GM19043 (cell line): ENCODE measurements at regions not wholly inside any gene's neighbourhood (a gene's known extent, or its start where the extent isn't known, plus 50 kb on each side); places are given as distances from the start of the nearest gene placed in this dataset.
"Not testable (repeated sequence)": the region's sequence is repeated elsewhere in the genome, so short reads cannot be mapped to it uniquely, and the experiment has no call there.

ENCODE experiments used
- ATAC-seq: cut with Tn5 transposase; IDR thresholded peaks from one replicate; pipeline ENCODE4 v1.9.1; 2021; ENCODE audit warnings: low read depth; ENCODE audit not compliant: unreplicated experiment

DNA sequence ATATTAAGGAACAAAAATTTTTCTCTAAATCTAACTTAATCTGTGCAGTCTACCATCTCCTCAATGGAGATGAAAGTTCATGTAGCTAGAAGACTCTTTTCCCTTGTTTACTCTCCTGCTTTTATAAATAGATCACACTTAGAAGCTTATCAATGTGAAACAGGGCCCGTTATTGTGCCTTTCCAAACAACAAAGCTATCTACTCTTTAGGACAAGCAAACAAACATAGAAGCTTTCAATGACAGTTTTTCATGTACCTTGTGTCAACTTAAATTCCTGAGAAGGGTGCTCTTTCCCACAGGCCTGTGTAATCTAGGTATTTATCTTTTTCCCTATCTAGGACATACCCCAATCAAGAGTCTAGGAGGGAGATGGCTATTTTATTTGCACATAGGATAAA, 247.8 kb upstream of the CWC22 start:
- no peak for ATAC-seq

DNA sequence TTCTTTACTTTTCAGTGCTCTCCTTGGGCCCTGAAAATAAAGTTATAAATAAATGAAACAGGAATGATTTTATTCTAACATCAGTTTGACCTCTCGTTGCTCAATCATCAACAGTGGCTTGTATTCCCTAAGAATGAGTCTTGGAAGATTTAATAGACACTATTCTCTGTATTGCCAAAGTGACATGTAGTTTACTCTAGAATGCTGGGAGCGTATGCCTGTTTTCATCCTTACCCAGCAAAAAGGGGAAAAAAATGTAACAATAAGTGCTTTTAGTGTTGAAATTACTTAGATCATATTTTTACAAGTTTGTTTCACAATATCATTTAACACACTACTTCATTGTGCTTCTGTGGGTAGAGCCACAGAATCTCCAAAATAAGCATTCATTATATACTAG, 240.6 kb upstream of the CWC22 start:
- ATAC-seq: no peak

DNA sequence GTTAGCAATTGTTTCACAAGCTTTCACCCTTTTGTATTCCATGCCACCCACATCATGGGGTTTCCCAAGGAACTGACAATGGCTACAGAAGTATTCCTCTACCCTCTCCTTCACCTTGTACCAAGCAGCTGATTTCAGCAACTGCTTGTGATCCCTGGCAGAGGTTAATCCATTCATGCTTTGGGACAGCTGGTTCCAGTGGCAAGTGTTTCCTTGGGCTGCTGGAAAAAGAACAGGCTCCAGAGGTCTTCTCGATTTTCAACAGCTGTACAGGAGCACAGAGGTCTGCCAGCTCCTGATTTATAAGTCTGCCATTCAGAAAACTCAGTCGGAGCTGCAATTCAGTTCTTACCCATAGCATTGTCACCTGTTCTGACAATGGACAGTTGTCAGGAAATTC, 239.2 kb upstream of the CWC22 start:
- no peak for ATAC-seq

DNA sequence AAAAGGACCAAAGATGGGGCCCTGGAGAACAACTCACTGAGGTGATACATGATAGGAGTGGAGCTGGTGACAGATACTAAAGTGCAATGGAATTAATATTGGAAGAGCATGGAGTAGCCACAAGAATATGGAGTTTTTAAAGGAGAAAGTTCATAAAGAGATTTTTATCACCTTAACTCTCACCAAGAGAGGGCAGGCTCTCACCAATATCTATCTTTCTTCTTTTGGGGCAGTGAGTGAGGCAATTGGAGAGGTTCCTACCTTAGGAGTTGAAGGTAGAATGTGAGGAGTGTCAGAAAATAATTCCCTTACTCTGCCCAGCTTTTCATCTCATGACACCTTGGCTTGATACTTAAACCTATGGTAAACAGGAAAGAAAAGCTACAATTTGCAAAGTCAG, 233.7 kb upstream of the CWC22 start:
- ATAC-seq: no peak

DNA sequence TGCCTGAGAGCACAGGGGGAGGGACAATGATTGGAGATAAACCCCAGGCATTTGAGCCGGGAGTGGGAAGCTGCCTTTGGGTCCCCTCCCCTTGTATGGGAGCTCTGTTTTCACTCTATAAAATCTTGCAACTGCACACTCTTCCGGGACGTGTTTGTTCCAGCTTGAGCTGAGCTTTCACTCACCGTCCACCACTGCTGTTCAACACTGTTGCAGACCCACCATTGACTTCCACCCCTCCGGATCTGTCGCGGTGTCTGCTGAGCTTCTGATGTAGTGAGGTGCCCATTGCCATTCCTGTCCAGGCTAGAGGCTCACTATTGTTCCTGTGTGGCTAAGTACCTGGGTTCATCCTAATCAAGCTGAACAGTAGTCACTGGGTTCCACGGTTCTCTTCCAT, 231.6 kb upstream of the CWC22 start:
- no peak for ATAC-seq

DNA sequence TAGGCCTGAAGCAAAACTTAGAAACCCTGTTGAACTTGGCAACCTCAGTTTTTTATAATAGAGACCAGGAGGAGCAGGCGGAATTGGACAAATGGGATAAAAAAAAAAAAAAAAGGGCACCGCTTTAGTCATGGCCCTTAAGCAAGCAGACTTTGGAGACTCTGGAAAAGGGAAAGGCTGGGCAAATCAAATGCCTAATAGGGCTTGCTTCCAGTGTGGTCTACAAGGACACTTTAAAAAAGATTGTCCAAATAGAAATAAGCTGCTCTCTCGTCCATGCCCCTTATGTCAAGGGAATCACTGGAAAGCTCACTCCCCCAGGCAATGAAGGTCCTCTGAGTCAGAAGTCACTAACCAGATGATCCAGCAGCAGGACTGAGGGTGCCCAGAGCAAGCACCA, 229.0 kb upstream of the CWC22 start:
- ATAC-seq: not testable (repeated sequence)

DNA sequence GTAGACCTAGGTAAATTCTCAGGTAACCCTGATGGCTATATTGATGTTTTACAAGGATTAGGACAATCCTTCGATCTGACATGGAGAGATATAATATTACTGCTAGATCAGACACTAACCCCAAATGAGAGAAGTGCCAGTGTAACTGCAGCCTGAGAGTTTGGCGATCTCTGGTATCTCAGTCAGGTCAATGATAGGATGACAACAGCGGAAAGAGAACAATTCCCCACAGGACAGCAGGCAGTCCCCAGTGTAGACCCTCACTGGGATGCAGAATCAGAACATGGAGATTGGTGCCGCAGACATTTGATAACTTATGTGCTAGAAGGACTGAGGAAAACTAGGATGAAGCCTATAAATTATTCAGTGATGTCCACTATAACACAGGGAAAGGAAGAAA, 228.4 kb upstream of the CWC22 start:
- not testable (repeated sequence) for ATAC-seq

DNA sequence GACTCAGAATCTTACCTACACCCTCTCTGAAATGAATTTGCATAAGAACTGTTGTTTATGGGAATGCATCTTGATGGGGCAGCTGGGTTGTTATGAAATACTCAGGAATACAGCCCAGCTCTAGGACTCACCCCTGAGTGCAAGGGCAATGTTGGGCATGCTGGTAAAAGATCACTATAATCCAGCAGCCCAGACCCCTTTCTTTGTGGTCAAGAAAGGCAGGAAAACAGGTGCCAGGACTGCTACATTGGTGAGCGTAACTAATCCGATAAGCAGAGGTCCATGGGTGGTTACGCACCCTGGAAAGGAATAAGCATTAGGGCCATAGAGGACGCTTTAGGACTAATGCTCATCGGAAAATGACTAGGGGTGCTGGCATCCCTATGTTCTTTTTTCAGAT, 227.9 kb upstream of the CWC22 start:
- ATAC-seq: not testable (repeated sequence)

DNA sequence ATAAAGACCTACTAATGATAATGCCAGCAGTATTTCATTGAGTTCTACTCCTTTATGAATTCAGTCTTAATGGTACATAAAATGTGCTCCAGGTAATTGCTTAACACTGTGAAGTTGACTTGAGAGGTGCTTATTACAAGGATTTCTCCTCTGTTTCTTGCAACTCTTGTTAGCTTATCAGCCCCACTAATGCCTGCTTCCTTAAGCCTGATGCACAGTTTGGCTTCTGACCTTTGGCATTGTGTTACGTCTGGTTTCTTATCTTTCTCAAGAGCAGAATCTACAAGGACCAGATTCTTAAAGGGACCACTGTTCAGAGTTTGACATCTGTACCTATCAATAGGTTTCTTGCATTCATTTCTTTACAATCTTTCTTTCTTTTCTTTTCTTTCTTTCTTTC, 223.9 kb upstream of the CWC22 start:
- ATAC-seq: no peak

DNA sequence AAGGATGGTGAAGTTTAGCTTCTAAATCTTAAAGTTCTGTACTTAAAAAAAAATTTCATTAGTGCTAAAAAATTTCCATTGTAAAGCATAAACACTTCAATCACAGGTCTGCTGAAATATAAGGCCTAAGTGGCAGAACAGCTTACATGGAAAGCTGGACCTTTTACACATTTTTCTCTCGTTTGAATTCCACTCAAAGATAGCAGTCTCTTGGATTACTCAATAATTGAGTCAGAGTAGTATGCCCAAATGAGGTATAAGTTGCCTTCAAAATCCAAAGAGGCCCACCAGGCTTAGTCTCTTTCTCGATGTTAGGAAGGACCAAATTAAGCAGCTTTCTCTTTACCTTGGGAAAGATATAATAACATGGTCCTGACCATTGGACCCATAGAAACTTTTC, 220.4 kb upstream of the CWC22 start:
- no peak for ATAC-seq

DNA sequence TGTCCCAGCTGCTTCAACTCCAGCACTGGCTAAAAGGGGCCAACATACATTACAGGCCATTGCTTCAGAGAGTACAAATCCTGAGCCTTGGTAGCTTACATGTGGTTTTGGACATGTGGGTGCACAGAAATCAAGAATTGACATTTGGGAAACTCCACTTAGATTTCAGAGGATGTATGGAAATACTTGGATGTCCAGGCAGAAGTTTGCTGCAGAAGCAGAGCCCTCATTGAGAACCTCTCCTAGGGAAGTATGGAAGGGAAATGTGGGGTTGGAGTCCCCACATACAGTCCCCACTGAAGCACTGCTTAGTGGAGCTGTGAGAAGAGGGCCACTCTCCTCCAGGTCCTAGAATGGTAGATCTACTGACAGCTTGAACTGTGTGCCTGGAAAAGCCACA, 218.0 kb upstream of the CWC22 start:
- ATAC-seq: no peak

DNA sequence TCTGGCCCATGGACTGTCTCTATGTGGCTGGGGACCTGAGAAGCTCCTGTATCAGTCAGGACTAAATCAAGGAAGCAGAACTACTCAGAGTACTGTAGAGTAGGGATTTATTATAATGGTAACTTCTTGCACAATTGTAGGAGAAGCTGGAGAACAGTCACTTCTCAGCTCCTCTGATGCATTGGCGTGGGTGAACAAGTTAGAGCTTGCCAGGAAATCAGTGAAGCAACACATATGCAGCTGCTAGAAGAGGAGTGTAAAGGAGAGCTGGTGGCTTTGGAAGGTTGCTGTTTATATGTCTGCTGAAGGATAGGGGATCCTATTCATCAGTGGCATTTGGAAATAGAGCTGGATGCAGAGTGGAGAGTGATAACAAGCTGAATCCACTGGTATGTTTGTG, 215.5 kb upstream of the CWC22 start:
- ATAC-seq: no peak

DNA sequence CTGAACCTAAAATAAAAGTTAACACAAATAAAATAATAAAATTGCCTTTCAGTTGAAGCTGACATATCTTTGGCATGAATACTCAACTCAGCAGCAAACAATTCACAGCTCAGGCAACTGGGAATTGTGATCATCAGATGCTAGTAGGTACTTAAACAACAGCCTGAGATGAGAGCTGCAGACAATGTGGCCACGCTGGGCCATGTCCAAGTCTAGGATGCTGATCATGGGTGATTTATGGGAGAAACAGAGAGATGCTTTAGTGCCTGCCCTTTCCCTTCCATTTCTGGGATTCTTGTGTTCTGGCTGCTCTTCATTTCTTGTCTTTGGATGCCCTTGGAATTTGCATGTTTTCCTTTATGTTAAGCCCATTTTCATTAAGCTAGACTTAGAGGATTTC, 212.4 kb upstream of the CWC22 start:
- no peak for ATAC-seq

DNA sequence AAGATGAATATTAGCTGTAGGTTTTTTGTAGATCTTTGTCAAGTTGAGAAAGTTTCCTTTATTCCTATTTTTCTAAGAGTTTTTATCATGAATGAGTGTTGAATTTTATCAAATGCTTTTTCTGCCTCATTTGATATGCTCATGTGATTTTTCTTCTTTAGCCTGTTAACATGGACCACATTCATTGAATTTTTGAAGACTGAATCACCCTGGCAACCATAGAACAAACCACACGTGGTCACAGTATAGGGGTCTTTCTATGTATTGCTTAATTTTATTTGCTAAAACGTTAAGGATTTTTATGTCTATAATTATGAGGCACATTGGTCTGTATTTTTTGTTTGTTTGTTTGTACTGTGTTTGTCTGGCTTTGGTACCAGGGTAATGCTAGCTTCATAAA, 201.7 kb upstream of the CWC22 start:
- ATAC-seq: no peak

DNA sequence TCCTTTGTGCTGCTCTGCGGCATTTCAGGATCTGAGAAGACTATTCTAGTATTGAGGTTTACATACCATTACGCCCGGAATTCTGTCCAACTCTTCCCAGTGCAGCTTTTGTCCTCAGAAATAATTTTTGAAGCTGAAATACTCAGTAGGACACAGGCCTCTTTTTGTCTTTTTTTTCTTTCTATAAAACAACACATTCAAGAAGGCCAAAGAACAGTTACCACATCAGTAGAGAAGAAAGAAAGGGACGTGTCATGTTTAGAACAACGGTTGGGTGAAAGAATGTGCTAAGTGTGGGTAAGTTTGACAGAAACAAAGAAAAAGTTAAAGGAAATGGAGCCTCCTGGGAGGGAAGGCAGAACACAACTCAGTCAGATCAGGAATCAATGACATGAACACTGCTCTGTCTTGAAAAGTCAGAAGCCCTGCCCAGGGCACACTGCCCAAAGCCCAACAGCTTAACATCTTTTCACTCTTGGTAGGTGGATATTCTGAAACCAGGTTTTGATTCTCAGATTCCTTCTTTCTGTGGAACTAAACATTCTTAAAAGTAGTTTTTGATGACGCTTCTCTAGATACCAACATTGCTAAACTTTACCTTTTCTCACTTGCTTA, 198.6 kb upstream of the CWC22 start:
- no peak for ATAC-seq

DNA sequence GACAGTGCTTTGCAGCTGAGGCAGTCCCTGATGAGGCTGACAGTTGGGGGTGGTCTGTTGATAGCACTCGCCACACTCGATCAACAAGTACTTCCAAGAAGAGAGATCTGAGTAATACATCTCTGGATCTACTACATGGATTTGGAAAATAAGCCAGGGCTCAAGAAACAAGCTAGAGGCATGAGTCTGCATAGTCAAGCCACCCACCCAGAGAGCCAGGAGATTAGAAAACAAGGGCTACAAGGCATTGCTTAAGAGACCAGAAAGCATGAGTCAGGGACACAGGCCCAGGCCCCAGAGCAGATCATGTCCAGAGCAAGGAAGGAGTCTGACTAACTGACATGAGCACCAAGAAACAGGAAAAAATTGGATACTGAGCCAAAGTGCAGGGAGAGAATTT, 196.9 kb upstream of the CWC22 start:
- ATAC-seq: no peak

DNA sequence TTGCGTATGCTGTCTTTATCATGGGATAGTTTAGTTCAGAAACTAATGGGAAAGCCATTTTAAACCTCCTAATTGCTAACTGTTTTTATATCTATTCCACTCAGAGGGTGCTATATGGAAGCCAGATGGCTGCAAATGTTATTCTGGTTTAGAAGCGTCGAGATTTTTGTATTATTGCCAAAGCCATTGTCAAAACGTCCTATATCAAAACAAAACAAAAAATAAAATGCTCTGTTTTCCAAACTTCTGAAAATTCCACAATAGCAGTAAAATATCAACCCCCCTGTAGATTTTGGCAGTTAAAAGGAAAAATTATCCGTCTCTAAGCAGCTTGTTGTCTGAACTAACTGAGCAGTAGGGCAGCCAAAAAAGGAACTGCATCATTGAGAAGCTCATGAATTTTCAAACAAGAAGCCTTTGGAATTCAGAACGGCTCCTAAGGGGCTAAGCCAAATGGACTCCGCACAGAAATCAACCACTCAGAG, 195.4 kb upstream of the CWC22 start:
- no peak for ATAC-seq

DNA sequence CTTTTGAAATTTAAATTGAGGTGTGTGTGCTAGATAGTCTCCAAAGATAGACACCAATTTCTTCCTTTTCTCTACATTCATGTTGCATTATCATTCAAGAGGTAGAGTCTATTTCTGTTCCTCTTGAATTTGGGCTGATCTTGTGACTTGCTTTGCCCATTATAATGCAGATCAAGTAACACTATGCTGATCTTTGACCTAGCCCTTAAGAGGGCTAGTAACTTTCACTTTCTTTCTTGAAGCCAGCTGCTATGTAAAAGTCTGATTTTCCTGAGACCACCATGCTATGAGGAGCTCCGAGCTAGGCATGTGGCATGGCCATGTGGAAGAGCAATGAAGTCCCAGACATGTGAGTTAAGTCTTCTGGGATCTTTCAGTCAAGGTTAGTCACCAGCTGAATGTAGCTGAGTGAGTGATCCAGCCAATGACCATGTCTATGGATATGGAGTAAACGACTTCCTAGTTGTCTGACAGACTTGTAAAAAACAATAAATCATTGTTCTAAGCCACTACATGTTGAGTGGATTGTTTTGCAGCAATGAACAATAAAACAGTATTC, 189.4 kb upstream of the CWC22 start:
- no peak for ATAC-seq

DNA sequence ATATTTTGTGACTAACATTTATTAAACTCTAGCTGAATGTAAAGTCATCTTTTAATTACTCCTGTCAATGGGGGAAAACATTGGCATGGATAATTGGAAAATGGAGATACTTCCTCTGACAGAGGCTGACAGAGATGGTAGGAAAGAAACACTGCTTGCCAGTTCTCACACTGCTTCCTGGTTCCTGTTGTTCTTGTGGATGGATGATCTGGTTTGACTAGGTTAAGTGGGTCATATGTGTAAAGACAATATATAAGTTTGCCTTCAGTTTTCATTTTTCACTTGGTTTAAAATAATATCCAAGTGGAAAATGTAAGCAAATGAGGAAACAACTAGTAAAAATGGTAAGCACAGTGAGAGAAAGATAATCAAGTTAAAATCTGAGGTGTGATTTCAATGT, 188.8 kb upstream of the CWC22 start:
- no peak for ATAC-seq

DNA sequence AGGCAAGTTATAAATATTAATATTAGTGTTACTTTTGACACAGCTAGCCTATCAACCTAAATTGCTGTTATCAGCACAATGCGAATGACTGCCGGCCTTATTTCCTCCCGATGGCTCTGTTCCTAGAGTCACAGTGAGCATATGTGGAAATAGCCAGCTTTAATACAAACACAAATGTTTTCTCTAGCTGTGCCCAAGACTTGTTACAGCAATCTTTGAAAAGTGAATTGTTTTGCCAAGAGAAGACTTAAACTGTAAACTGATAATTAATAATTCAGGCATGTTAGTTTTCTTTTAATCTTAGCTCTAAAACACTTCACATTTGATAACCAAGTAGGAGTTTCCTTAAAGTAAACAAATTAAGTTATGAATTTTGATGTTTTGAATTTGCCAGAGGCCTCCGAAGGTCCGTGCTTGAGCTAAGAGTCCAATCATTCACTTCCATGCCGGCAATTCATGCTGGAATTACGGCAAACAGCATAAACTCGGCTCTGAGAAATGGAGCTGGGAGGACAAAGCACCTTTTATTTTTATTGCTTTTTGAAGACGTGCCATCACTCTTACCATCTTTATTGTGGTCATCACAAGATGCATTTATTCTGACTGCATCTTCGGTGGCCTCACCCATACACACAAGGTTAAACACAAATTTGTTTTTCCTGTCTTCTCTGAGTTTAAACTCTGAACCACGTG, 184.5 kb upstream of the CWC22 start:
- ATAC-seq: no peak

DNA sequence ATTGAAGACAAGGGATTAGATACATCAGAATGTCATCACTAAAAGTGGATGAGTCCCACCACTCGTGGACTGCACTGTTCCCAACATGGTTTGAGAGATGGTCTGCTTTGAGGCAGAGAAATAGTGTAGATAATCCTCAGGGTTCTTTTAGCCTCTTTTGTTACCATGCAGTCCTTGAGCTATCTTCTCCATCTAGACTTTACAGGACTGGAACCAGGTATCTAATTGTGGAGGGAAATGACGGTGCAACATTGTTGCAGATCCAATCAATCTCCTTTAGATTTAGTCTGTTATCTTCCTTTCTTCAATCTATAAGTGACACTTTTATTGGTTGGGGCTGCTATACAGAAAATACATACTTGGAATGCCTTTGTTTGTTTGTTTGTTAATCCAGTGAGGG, 183.8 kb upstream of the CWC22 start:
- no peak for ATAC-seq

DNA sequence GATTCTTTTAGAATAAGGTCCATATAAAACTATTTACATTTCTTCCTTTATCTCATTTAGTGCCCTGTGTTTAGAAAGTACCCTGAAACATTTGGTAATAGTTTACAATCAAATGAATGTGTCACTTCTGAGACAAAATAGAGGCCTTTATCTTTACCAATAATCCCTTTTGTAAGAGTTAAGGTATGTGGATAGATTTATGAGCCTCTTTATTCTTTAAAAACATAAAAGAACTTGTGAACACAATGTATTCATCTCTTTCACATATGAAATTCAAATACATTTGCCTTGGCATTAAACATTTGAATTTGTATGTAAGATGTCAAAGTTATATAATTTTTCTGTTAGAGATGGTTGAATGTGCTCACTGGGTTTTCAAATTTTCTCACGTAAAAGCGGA, 180.5 kb upstream of the CWC22 start:
- no peak for ATAC-seq
